Neural cell (in vitro differentiated cells): ENCODE measurements at regions not wholly inside any gene's neighbourhood (a gene's known extent, or its start where the extent isn't known, plus 50 kb on each side); places are given as distances from the start of the nearest gene placed in this dataset.

Experiments
- H2AFZ ChIP-seq: fragments of 200-600, 300-800 bp; sonication (generic), shearing (Covaris generic); 2 replicates; pipeline ENCODE4 v1.6.0; 2014; ENCODE audit warnings: low read depth, mild to moderate bottlenecking, antibody characterized with exemption, low read length, moderate library complexity
- H3F3A ChIP-seq: fragments of 200-600 bp; shearing (Covaris generic); 2 replicates; pipeline ENCODE4 v1.6.1; 2016; ENCODE audit warnings: mild to moderate bottlenecking, moderate library complexity, mixed read lengths, antibody characterized with exemption, low read length; ENCODE audit not compliant: insufficient read depth, poor library complexity, severe bottlenecking
- H3K27ac ChIP-seq: fragments of 200-600, 300-800 bp; sonication (generic), shearing (Covaris generic); 2 replicates; pipeline ENCODE4 v1.5.1; 2014; ENCODE audit warnings: mild to moderate bottlenecking, low read length, moderate library complexity
- H3K27me3 ChIP-seq: fragments of 300-800, 200-600 bp; sonication (generic), shearing (Covaris generic); 2 replicates; pipeline ENCODE4 v1.6.0; 2014; ENCODE audit warnings: mild to moderate bottlenecking, low read depth, low read length, moderate library complexity; ENCODE audit not compliant: insufficient read depth
- H3K36me3 ChIP-seq: fragments of 300-800, 200-600 bp; sonication (generic), shearing (Covaris generic); 2 replicates; pipeline ENCODE4 v1.5.1; 2014; ENCODE audit warnings: mild to moderate bottlenecking, antibody characterized with exemption, low read length, moderate library complexity; ENCODE audit not compliant: insufficient read depth
- H3K4me2 ChIP-seq: fragments of 300-800, 200-600 bp; sonication (generic), shearing (Covaris generic); 2 replicates; pipeline ENCODE4 v1.6.0; 2014; ENCODE audit warnings: mild to moderate bottlenecking, low read length
- H3K4me3 ChIP-seq: fragments of 300-800, 200-600 bp; sonication (generic), shearing (Covaris generic); 2 replicates; pipeline ENCODE4 v1.5.1; 2014; ENCODE audit warnings: mild to moderate bottlenecking, low read length, moderate library complexity
- H3K79me2 ChIP-seq: fragments of 200-600 bp; shearing (Covaris generic); replicated peaks from 2 replicates; pipeline ENCODE4 v1.6.0; 2014; ENCODE audit warnings: mild to moderate bottlenecking, low read length, moderate library complexity; ENCODE audit not compliant: insufficient read depth
- H3K9ac ChIP-seq: fragments of 300-800, 200-600 bp; sonication (generic), shearing (Covaris generic); 2 replicates; pipeline ENCODE4 v1.6.1; 2016; ENCODE audit warnings: mild to moderate bottlenecking, low read length, mixed read lengths
- H3K9me2 ChIP-seq: fragments of 200-600 bp; shearing (Covaris generic); 2 replicates; pipeline ENCODE4 v1.6.1; 2016; ENCODE audit warnings: mild to moderate bottlenecking, low read length, mixed read lengths; ENCODE audit not compliant: insufficient read depth
- H3K9me3 ChIP-seq: fragments of 200-600, 300-800 bp; sonication (generic), shearing (Covaris generic); 2 replicates; pipeline ENCODE4 v1.6.1; 2016; ENCODE audit warnings: mild to moderate bottlenecking, mixed run types, low read length, moderate library complexity, mixed read lengths
- H4K20me1 ChIP-seq: fragments of 200-600 bp; shearing (Covaris generic); 2 replicates; pipeline ENCODE4 v1.6.1; 2016; ENCODE audit warnings: mild to moderate bottlenecking, mixed run types; ENCODE audit not compliant: insufficient read depth
- EP300 ChIP-seq: fragments of 450-650 bp; conservative IDR thresholded peaks from 2 replicates; pipeline ENCODE4 v1.6.1; 2014; ENCODE audit warnings: antibody characterized with exemption, mild to moderate bottlenecking, moderate library complexity; ENCODE audit not compliant: poor library complexity, severe bottlenecking
- EZH2 ChIP-seq: fragments of 200-600, 300-800 bp; shearing (Covaris generic), sonication (generic); IDR thresholded peaks from 2 replicates; pipeline ENCODE4 v1.6.1; 2014; ENCODE audit warnings: antibody characterized with exemption, low read length, borderline replicate concordance, mild to moderate bottlenecking; ENCODE audit not compliant: insufficient read depth, poor library complexity, severe bottlenecking
- POLR2AphosphoS5 ChIP-seq: IDR thresholded peaks from 2 replicates; pipeline ENCODE4 v1.6.1; 2012
- RAD21 ChIP-seq: fragments of 450-650 bp; conservative IDR thresholded peaks from 2 replicates; pipeline ENCODE4 v1.6.1; 2014; ENCODE audit warnings: antibody characterized with exemption, mild to moderate bottlenecking, moderate library complexity
- SMC3 ChIP-seq: fragments of 450-650 bp; conservative IDR thresholded peaks from 2 replicates; pipeline ENCODE4 v1.6.1; 2014; ENCODE audit warnings: antibody characterized with exemption, mild to moderate bottlenecking, moderate library complexity; ENCODE audit not compliant: poor library complexity
- TAF1 ChIP-seq: IDR thresholded peaks from 2 replicates; pipeline ENCODE4 v1.6.1; 2012; ENCODE audit warnings: low read depth
- TF ChIP-seq, protein P1 (sequence below): fragments of 450-650 bp; IDR thresholded peaks from 2 replicates; pipeline ENCODE4 v1.5.1; 2014; ENCODE audit warnings: antibody characterized with exemption, mild to moderate bottlenecking, moderate library complexity; ENCODE audit not compliant: poor library complexity, severe bottlenecking
- TF ChIP-seq, protein P2 (sequence below): IDR thresholded peaks from 2 replicates; pipeline ENCODE4 v1.6.1; 2012; ENCODE audit warnings: borderline replicate concordance

- Histone ChIP-seq H3K9ac (no peak overlapping the region), H3K36me3 (no peaks in the 10 kb centered on the region), H3K9me2 (no peaks in the 10 kb centered on the region), H3K27me3 (no peaks in the 10 kb centered on the region), H3K4me2 (no peak overlapping the region), H3K9me3 (no peaks in the 10 kb centered on the region), H3K4me3 (no peak overlapping the region), H3K27ac (no peak overlapping the region), H3K79me2 (no peaks in the 10 kb centered on the region), H4K20me1 (no peaks in the 10 kb centered on the region), H3F3A (no peaks in the 10 kb centered on the region), H2AFZ (no peak overlapping the region)
- TF ChIP-seq, protein P1, sequence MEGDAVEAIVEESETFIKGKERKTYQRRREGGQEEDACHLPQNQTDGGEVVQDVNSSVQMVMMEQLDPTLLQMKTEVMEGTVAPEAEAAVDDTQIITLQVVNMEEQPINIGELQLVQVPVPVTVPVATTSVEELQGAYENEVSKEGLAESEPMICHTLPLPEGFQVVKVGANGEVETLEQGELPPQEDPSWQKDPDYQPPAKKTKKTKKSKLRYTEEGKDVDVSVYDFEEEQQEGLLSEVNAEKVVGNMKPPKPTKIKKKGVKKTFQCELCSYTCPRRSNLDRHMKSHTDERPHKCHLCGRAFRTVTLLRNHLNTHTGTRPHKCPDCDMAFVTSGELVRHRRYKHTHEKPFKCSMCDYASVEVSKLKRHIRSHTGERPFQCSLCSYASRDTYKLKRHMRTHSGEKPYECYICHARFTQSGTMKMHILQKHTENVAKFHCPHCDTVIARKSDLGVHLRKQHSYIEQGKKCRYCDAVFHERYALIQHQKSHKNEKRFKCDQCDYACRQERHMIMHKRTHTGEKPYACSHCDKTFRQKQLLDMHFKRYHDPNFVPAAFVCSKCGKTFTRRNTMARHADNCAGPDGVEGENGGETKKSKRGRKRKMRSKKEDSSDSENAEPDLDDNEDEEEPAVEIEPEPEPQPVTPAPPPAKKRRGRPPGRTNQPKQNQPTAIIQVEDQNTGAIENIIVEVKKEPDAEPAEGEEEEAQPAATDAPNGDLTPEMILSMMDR: no peak
- TF ChIP-seq SMC3 (no peak), POLR2AphosphoS5 (no peak), TAF1 (no peak), EZH2 (no peak), EP300 (no peak)
- TF ChIP-seq, protein P2, sequence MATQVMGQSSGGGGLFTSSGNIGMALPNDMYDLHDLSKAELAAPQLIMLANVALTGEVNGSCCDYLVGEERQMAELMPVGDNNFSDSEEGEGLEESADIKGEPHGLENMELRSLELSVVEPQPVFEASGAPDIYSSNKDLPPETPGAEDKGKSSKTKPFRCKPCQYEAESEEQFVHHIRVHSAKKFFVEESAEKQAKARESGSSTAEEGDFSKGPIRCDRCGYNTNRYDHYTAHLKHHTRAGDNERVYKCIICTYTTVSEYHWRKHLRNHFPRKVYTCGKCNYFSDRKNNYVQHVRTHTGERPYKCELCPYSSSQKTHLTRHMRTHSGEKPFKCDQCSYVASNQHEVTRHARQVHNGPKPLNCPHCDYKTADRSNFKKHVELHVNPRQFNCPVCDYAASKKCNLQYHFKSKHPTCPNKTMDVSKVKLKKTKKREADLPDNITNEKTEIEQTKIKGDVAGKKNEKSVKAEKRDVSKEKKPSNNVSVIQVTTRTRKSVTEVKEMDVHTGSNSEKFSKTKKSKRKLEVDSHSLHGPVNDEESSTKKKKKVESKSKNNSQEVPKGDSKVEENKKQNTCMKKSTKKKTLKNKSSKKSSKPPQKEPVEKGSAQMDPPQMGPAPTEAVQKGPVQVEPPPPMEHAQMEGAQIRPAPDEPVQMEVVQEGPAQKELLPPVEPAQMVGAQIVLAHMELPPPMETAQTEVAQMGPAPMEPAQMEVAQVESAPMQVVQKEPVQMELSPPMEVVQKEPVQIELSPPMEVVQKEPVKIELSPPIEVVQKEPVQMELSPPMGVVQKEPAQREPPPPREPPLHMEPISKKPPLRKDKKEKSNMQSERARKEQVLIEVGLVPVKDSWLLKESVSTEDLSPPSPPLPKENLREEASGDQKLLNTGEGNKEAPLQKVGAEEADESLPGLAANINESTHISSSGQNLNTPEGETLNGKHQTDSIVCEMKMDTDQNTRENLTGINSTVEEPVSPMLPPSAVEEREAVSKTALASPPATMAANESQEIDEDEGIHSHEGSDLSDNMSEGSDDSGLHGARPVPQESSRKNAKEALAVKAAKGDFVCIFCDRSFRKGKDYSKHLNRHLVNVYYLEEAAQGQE: no peak
These were observed 543.8 kb upstream of the DIAPH2 start for GRCh38 chrX:96140796-96141195.

- Histone ChIP-seq H3K27me3 (no peaks in the 10 kb centered on the region), H3K4me3 (no peak overlapping the region), H3K79me2 (no peaks in the 10 kb centered on the region), H4K20me1 (no peaks in the 10 kb centered on the region), H3K27ac (no peak overlapping the region), H3K9me2 (no peaks in the 10 kb centered on the region), H3K9ac (no peak overlapping the region), H2AFZ (no peak overlapping the region), H3K4me2 (no peak overlapping the region), H3F3A (no peaks in the 10 kb centered on the region), H3K36me3 (no peaks in the 10 kb centered on the region), H3K9me3 (no peaks in the 10 kb centered on the region)
- TF ChIP-seq EZH2 (no peak), TAF1 (no peak), SMC3 (no peak), RAD21 (no peak)
- TF ChIP-seq, protein P1: no peak
- TF ChIP-seq, protein P2: no peak
These were observed 537.0 kb upstream of the DIAPH2 start for GRCh38 chrX:96147681-96148080.
